ENCODE measurements at regions not wholly inside any gene's neighbourhood (a gene's known extent, or its start where the extent isn't known, plus 50 kb on each side); places are given as distances from the start of the nearest gene placed in this dataset.
"Not testable (repeated sequence)": the region's sequence is repeated elsewhere in the genome, so short reads cannot be mapped to it uniquely, and the experiment has no call there.

- peak; percentile 44 for DNase-seq (ENCODE audit: low read depth)
These were observed 249.0 kb downstream of the LPIN1 start for GRCh38 chr2:11995456-11995855.

DNA sequence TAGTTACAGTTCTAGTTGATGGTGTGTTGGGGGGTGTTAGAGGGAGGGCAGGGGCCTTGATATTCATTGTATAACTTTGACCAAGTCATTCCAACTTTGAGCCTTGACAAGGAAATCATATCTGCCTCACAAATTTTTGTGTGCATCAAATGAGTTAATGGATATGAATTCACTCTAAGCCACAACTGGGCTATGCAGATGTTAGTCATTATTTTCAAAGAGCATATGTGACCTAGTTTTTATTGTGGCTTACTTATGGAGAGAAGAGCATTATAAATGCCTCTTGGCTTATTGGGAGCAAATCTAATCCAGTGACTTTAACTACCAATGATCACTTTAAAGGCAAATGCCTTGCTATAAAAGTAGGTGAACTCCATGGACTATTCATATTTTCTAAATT lies 250.2 kb downstream of the LPIN1 start:
- DNase-seq (ENCODE audit: low read depth): no peak

DNA sequence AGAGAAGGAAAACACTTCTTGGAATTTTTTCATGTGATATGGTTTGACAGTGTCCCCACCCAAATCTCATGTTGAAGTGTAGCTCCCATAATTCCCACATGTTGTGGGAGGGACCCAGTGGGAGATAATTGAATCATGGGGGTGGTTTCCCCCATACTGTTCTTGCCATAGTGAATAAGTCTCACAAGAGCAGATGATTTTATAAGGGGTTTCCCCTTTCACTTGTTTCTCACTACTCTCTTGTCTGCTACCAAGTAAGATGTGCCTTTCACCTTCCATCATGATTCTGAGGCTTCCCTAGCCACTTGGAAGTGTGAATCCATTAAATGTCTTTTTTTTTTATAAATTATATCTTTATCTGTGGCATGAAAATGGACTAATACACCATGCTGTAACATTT lies 250.7 kb downstream of the LPIN1 start:
- no peak for DNase-seq (ENCODE audit: low read depth)

DNA sequence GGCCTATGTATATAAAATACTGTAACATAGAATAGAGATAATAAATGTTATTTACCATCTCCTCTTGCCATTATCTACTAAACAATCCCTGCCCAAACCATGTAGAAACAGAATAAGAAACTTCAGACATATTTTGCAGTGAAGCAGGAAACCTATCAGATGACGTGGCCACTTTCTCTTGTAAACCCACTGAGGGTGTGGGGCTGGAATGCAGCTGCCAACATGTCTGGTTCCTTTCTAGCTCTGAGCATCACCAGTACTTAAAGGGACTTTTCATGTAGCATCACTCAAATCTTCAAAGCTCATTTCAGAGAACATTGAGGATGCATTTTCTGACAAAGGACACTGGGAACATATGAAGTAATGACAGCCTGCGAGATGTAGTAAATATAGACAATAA lies 251.8 kb downstream of the LPIN1 start:
- DNase-seq (ENCODE audit: low read depth): no peak

DNA sequence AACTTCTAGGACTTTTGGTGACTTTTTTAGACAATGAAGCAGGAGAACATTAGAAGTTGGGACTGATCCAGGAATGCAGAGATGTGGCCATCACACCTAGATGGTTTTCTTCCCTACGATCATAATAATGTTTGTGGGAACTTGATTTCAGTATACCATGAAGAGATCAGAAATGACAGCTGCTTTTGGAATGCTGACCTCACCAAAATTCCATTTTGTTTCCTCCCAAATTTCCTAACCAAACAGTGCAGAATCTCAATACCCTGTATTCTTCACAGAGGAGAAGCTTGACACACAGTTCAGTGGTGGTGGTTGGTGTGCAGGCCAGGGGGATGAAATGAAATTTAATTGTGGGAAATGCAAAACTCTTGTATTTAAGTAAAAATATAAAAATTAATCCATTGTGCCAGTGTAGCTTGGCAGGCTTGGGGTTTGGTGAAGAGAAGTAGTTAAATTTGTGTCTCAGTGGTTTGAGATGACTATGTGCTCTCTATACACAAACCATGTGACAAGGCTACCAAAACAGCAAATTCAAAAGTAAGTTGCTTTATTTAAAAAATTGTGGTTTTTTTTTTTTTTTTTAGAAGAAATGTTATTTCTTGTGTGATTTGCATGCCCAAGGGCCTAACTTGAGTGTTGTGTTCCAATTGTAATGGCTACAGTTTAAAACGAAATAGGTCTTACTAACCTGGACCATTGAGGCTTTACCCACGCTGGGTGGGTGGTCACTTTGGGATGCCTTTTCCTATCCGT lies 252.4 kb downstream of the LPIN1 start:
- no peak for DNase-seq (ENCODE audit: low read depth)

- DNase-seq (ENCODE audit: low read depth): no peak
These were observed 255.2 kb downstream of the LPIN1 start for GRCh38 chr2:12001621-12002020.

- DNase-seq (ENCODE audit: low read depth): no peak
These were observed 255.8 kb downstream of the LPIN1 start for GRCh38 chr2:12002215-12002614.

DNA sequence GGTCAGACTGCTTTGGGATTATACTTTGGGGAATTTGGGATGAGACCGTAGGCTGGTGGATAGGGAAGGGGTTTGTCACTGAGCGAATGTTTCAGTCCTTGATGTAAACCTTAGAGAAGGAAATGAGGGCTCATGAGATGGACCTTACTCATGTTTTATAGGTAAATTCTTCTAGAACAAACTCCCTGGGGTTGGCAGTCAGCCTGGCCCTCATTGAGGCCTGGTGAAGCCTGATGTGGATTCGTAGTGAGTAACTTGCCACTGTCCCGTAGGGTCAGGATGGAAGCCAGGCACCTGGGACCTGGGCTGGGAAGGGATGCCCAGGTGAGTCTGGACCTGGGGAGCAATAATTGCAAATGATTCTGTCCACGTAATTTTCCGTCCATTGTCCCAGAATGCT lies 258.3 kb downstream of the LPIN1 start:
- no peak for DNase-seq (ENCODE audit: low read depth)

DNA sequence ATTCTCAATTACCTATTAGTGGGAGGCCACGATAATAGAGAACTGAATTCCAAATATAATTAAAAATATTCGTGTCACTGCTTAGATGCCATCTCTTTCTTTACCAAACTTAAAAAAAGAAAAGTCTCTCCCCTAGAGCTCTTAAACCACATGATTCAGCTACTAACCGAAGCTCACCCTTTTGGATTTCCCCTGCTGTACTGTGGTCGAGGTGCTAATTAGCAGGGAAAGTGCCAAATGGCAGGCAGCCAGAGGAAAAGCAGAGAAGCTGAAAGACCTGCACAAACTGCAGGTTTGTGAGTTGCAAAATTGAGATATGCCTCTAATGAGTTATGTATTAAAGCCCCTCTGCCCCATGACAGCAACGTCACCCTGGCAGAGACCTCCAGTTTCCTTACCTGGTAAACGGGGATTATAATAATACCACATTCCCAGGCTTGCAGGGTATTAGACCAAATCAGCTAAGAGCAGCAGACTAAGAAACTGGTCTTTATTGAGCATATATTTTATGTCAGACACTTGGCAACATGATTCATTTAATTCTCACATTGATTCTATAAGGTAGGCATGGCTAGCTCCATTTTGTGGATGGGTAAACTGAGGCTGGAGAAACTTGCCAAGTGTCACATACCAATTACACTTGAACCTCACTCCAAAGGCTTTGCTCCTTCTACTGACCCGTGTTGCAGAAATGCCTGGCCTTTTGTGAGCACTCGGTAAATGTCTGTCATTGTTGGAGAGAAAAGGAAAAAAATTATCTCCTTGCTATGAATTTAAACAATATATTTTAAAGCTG lies 259.7 kb downstream of the LPIN1 start:
- DNase-seq (ENCODE audit: low read depth): no peak

DNA sequence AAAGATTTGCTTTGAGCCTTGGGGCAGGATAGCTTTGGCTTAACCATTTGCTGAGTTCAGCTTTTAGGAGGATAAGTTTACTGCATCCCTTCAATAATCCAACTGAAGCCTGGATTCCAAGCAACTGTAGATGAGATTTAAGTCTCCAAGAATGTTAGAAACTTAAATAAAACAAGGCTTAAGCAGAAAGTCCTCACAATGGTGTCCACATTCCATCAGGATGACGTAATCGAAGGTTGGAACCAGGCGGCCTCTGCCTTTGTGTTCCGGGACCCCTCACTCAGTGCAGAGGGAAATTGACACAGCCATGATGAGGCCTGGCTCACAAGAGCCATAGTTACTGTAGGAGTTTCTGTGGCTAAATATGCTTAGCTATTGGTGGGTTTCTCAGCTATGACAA lies 260.4 kb downstream of the LPIN1 start:
- DNase-seq (ENCODE audit: low read depth): no peak

- DNase-seq (ENCODE audit: low read depth): no peak
These were observed 260.9 kb downstream of the LPIN1 start for GRCh38 chr2:12007282-12007681.

- no peak for DNase-seq (ENCODE audit: low read depth)
These were observed 262.1 kb downstream of the LPIN1 start for GRCh38 chr2:12008425-12009061.

- no peak for DNase-seq (ENCODE audit: low read depth)
These were observed 263.0 kb downstream of the LPIN1 start for GRCh38 chr2:12009323-12009905.

DNA sequence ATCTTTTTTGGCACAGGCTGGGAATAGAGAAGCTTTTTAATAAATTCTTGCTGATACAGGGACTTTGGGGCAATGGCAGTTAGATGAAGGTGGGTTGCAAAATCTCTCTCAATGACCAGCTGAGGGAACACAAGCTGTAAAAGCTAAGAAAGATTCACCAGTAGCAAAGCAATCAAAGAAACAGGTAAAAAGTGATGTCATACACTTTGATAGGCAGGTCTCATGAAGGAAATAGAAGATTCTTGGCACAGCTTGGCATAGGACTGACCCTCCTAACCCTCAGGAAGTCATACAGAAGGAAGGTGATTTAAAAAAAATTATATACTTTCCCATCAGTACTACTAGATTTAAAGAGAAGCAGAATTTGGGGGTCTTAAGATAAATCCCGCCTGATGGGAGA lies 263.6 kb downstream of the LPIN1 start:
- DNase-seq (ENCODE audit: low read depth): no peak

GRCh38 chr2:12010779-12011178 lies 264.3 kb downstream of the LPIN1 start:
- DNase-seq (ENCODE audit: low read depth): no peak

DNA sequence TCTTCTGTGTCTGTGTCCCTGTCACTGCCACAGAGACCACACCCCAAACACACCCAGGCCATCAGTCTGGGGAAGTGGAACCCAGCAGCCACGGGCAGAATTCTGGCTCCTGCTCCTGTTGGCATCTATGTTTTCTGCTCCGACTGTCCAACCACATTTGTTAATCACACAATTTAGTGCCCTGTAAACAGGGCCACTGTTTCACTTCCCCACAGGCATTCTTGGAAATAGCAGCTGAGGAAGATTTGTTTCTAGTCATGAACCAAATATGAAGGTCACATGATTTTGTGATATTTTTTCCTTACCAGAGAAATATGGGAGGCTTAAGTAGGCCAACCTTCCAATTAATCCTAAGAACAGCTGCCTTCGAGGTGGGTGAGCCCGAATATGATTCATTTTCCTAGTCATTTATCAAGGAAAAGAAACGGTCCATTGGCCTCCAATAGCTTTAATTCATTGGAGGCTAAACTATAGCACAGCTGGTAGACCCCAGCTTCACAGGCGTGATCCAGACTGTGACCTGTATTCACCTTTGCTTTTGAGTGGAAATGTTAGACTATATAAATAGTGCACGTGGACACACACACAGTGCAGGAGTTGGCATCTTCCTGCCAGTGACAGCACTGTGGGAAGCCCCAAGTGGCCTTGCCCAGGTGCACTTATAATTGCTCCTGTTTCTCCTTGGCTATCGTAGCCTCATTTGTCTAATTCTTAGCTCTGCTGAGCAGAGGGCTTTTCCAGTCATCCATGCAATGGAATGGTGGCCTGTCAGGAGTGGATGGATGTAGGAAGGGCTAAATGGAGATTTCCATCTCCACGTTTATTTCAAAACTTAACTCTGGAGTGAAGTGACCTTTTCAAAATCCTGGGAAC lies 267.9 kb downstream of the LPIN1 start:
- no peak for DNase-seq (ENCODE audit: low read depth)

DNA sequence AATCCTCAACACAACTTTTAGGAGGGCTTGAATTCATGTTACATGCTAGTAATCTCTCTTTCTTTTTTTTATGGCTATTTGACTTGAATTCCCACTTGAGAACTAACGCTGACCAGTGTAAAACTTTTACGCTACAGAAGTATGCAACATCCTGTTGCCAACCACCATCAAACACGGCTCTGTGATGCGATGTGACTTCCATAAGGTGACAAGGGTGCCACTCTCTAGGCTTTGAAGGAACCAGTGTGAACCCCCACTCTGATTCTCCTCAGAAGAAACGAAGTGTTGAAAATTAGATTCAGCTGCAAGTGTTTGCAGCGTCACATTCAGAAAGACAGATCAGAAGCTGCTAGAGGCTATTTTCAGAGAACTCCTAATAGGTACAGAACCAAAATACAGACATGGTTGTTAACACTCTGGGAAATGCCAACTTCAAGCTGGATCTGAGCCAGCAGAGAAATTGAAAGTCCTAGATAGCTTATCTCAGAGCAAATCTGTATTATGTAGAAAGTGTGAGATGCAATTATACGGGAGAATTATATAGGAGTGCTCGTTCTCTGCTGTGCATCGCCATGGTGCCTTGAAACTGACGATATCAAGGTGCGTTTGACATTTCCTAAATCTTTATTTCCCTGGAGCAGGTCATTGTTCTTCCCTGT lies 271.2 kb downstream of the LPIN1 start:
- DNase-seq (ENCODE audit: low read depth): no peak

DNA sequence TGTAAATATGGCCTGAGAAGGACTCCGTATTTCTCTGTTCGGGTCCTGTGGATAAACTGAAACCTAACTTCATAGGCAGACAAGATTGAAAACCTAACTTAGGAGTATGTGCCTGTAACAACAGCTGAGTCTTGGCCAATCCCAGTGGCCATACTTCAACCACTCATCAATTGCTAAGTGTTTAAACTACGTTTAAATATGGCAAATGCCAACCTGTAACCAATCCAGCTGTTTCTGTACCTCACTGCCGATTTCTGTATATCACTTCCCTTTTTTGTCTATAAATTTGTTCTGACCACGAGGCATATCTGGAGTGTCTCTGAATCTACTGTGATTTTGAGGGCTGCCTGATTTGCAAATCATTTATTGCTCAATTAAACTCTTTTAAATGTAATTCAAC lies 272.3 kb downstream of the LPIN1 start:
- not testable (repeated sequence) for DNase-seq (ENCODE audit: low read depth)

DNA sequence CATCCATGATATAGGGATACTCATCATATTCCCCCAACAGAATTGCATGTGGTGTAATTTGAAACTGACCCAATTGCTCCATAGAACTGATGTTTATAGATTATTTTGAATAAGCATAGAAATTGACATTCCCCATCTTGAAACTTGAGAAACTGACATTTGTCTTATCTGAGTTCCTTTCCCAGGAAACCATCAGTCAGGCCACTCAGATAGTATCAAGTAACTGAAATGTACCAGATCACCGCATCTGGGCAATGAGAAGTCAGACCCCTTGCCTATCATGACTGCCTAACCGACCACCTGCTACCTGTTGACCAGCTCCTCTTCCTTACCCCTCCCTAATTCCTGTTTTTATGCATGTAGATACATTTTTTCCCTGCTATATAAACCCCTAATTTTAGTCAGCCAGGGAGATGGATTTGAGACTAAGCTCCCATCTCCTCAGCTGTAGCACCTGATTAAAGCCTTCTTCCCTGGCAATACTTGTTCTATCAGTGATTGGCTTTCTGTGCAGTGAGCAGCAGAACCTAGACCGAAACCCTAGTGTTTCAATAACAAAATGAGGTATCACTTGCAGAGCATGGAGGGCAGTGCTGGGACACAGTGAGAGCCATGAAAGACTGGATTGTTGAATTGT lies 274.5 kb downstream of the LPIN1 start:
- DNase-seq (ENCODE audit: low read depth): no peak

DNA sequence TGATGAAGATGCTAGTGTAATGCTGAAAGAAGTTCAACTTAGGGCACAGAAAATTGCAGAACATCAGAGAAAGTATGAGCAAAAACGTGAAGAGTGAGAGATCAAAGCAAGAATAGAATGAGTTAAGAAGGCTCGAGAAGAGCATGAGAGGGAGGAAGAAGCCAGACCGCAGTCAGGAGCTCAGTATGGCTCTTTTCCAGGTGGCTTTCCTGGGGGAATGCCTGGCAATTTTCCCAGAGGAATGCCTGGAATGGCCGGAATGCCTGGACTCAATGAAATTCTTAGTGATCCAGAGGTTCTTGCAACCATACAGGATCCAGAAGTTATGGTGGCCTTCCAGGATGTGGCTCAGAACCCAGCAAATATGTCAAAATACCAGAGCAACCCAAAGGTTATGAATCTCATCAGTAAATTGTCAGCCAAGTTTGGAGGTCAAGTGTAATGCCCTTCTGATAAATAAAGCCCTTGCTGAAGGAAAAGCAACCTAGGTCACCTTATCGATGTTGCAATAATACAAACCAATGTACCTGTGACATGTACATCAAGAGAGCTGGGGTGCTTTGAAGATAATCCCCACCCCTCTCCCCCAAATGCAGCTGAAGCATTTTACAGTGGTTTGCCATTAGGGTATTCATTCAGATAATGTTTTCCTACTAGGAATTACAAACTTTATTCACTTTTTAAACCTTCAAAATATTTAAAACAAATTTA lies 277.9 kb downstream of the LPIN1 start:
- DNase-seq (ENCODE audit: low read depth): not testable (repeated sequence)

Data from forelimb muscle (tissue), 1 donor.